Inflammatory macrophage treated with lipopolysaccharide for 4 hours (primary cell): ENCODE measurements at regions not wholly inside any gene's neighbourhood (a gene's known extent, or its start where the extent isn't known, plus 50 kb on each side); places are given as distances from the start of the nearest gene placed in this dataset.
"Not testable (repeated sequence)": the region's sequence is repeated elsewhere in the genome, so short reads cannot be mapped to it uniquely, and the experiment has no call there.

ENCODE experiments used
- DNase-seq: peaks from one replicate; pipeline ENCODE4 v3.0.0-alpha.2; 2020

DNA sequence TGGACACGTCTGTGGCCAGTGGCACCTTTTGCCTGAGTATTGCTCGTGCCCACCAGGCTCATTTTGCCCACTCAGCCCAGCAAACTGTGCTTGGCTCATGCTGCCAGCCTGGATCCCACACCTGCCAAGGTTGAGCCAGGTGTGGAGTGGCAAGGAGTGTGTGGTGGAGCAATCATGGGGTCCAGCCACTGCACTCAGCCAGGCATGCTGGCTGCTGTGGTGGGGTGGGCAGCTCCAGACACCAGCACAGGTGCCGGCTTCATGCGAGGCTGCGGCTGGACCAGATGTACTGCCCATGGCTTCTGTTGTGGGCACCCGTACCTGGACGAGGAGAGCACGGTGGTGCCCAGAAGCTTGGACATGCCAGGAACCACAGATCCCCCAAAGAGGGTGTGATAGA lies 364.1 kb downstream of the TMEM38B start:
- no peak for DNase-seq

DNA sequence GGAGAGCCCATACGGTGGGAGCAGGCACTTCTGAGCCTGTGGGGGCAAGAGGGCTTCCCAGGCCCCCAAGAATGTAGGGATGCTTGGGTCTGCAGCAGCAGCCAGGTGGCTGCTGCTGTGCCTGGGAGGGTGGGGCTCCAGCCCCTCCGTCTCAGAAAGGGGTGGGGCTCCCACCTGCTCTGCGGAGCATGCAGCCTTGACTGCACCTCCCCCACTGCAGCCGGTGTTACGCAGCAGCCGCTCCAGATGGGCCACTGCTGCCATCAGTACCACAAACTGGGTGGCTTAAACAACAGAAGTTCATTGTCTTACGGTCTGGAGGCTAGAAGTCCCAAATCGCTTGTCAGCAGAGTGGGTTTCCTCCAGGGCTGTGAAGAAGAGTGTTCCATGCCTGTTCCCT lies 365.5 kb downstream of the TMEM38B start:
- DNase-seq: no peak

- no peak for DNase-seq
Measured at GRCh38 chr9:106060885-106061284, 366.5 kb downstream of the TMEM38B start.

- no peak for DNase-seq
Measured at GRCh38 chr9:106062250-106062649, 367.9 kb downstream of the TMEM38B start.

GRCh38 chr9:106065136-106065535 lies 370.8 kb downstream of the TMEM38B start:
- DNase-seq: no peak

- DNase-seq: no peak
Measured at GRCh38 chr9:106065579-106066214, 371.4 kb downstream of the TMEM38B start.

DNA sequence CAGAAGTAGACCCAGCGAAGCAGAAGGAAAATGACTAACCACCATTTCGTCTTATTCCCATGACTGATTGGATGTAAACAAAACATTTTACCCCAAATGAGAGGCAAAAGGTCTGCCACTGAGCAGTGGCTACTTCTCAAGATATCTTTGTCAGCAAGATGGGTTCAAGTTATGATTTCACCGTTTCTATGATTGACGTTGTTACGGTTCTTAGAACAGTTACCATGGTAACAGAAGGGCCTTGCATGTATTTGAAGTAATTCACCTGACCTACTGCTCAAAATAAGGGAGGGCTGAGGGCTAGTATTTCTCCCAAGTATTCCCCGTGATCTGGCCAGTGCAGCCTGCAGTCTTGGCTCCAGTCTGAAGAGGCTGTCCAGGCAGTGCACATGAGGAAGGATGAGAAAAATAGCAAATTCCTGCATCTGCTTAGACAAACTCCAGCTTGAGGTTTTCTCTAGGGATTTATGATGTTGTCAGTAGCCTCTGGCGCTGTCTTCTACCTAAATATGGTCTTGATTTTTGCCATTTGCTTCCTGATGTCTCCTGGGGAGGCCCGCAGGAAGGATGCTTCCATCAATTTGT lies 372.7 kb downstream of the TMEM38B start:
- no peak for DNase-seq

DNA sequence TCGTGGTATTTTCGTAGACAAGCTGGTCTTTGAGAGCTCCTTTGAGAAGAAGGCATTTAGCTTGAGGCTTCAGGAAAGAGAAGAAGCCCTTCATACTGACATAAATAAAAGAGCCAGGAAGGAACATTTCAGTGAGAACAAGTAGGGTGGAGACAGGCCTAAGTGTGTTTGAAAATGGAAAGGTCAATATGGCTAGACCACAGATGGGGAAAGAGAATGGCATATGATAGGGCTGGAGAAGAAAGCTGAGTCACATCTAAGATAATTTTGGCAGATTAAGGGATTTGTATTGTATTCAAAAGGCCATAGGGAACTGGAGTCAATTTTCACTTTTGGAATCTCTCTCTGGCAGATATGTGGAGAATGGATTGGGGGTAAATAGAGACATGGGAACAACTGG lies 374.9 kb downstream of the TMEM38B start:
- DNase-seq: no peak

- DNase-seq: no peak
Measured at GRCh38 chr9:106072421-106072820, 378.1 kb downstream of the TMEM38B start.

GRCh38 chr9:106074006-106074405 lies 379.7 kb downstream of the TMEM38B start:
- DNase-seq: no peak

DNA sequence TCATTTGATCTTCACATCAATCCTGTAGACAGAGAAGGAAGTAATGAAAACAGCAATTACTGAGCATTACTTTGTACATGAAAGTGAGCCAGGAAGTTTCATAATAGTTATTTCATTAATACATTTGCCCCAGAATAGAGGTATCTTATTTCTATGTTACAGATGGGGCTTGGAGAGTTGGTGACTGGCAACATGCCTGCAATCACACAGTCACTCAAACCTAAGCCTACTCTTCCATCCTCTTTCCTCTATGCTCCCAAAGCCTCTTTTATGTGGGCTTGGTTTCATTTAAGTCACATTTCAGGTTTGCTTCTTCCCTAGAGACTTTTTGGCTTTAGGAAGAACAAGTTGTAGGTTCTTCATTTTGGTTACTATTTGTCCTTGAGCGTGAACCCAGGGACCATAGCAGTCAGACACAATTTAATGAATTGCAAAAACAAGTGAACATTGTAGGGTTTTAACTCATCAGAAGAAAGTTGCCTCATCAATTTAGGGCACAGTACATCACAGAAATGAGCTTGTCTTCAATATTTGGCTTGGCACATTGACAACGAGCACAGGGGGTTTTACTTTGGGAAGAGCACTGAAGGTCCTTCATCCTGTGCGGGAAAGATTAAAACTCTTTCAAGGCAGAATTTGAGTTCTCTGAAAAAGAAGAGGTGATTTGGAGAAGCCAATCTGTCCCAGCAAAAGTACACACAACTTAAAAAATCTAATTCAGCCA lies 381.1 kb downstream of the TMEM38B start:
- DNase-seq: no peak

DNA sequence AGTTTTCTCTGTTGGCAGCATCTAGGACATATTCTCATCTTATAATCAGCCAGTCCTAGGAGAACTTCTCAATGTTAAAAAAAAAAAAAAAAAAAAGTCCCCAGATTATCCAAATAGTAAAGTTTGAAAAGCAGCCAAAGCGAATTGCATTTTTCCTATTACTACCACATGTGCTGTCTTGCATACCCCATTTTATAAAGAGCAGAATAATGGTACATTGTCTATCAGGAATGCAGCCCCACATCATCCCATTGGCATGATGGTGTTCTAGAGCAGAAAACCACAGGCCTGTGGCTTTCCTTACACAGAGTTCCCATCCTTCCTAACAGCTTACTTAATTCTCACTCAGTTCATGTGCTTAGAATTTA lies 381.6 kb downstream of the TMEM38B start:
- DNase-seq: no peak

DNA sequence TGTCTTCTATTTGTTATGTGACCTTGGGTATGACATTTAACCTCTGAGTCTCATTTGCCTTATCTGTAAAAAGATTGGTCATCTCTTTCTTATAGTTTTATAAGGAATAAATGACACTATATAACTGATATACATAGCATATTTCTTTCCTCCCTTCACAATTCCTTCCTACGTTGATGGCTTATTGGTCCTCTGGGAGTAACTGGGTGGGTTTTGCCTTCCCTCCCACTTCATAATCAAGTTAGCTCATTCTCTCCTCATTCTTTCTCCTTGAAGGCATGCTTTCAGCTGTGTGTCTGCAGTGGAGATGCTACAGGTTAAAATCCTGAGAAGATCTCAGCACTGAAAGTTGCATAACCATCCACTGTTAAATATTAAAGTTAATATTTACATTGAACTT lies 382.4 kb downstream of the TMEM38B start:
- DNase-seq: no peak

- no peak for DNase-seq
Measured at GRCh38 chr9:106077731-106078130, 383.4 kb downstream of the TMEM38B start.

DNA sequence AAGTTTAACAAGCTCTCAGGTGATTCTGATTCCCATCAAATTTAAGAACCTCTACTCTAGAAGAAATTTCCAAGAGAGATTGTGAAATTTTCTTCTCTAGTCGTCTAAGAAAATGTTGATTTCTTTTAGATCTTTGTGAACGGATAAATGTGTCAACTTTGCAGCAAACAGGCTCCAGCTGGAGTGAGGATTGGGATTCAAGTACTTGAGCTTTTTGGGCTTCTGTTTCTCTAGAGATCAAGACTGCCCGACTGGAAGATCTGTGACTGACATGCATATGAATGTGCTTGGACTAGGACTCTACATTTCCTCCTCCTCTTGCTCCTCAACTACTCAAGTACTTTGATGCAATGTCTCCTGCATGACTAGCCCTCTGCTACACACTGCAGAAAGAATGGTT lies 388.3 kb downstream of the TMEM38B start:
- DNase-seq: no peak

GRCh38 chr9:106084702-106085101 lies 390.4 kb downstream of the TMEM38B start:
- DNase-seq: no peak

DNA sequence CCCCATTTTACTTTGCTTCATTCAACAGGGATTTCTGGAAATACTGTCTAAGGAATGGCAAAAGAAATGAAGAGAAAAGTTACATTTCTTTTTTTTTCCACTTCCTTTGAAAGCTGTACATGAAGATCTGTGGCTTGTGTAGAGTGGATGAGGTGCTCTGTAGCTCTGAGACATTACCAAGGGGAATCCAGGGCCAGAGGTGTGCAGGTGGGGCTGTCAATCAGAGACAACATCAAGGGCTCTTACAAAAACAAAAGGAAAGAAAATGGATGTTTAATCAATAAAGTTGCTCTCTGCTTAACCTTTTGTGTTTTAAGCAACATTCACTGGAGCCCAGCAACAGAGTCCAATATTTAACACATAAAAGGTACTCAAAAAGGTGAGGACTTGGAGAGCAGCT lies 391.1 kb downstream of the TMEM38B start:
- DNase-seq: no peak

DNA sequence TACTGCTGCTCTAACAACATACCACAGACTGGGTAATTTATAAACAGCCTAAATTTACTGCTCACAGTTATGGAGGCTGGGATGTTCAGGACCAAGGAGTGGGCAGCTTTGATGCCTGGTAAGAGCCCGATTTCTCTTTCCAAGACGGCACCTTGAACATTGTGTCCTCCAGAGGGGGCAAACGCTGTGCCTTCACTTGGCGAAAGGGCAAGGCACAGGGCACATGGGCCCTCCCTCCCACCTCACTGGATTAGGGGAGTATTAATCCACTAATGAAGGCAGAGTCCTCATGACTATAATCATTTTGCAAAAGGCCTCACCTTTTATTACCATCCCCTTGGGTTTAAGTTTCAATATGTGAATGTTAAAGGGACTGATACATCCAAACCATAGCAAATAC lies 397.7 kb downstream of the TMEM38B start:
- no peak for DNase-seq

DNA sequence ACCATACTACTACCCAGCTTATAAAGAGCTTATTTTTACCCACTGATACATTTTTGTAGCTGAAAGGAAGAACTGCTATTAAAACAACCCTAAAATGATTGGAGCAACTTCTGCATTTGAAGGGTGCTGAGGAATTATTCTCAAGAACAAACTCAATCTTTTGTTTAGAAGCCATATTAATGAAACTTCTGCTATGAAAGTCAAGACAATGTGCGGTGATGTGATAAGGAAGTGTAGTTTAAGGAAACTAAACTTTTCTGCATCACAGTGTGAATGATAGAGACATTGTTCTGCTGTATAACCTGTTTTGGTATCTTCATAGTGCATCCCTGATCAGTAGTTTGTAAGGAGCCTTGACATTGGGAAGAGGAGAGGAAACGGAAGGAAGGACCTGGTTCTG lies 408.5 kb downstream of the TMEM38B start:
- DNase-seq: no peak

- no peak for DNase-seq
Measured at GRCh38 chr9:106104887-106105286, 410.5 kb downstream of the TMEM38B start.

GRCh38 chr9:106106396-106106795 lies 412.1 kb downstream of the TMEM38B start:
- no peak for DNase-seq

GRCh38 chr9:106107716-106108115 lies 413.4 kb downstream of the TMEM38B start:
- no peak for DNase-seq

- DNase-seq: not testable (repeated sequence)
Measured at GRCh38 chr9:106109706-106110105, 415.4 kb downstream of the TMEM38B start.

DNA sequence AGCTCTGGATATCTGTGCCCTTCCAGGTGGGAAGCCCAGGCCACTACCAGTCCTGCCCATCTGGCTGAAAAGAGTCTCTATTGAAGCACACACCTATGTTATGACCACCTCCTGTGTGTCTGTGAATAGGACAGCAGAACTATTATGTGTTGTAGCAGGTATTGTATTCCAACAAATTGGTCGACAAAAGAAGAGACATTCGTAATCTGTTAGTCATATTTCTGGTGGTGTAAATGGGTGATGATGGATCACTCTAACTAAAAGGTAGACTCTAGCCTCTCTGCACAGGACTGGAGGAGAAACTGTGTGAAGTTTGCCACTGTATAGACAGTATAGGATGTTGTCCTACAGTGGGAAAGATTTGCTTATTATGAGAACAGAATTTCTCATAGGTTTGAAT lies 416.1 kb downstream of the TMEM38B start:
- DNase-seq: no peak
